SK-N-SH treated with all-trans-retinoic acid at 6 μM for 48 hours (cell line): ENCODE measurements at regions not wholly inside any gene's neighbourhood (a gene's known extent, or its start where the extent isn't known, plus 50 kb on each side); places are given as distances from the start of the nearest gene placed in this dataset.

Experiments
- ARNTL ChIP-seq: fragments of 450-650 bp; formaldehyde crosslinking; IDR thresholded peaks from 2 replicates; pipeline ENCODE4 v1.5.0; 2020; ENCODE audit warnings: low read depth, mild to moderate bottlenecking, moderate library complexity, borderline replicate concordance
- CSDC2 ChIP-seq: fragments of 250-450 bp; sonication (Bioruptor Pico); IDR thresholded peaks from 2 replicates; pipeline ENCODE4 v1.5.0; 2020; ENCODE audit warnings: mild to moderate bottlenecking, moderate library complexity
- PPARA ChIP-seq: fragments of 250-450 bp; sonication (Bioruptor Pico); IDR thresholded peaks from 2 replicates; pipeline ENCODE4 v1.5.0; 2020; ENCODE audit warnings: mild to moderate bottlenecking, borderline replicate concordance
- RARB ChIP-seq: fragments of 250-450 bp; sonication (Bioruptor Pico); IDR thresholded peaks from 2 replicates; pipeline ENCODE4 v1.8.0; 2021; ENCODE audit warnings: mild to moderate bottlenecking, moderate library complexity
- SNAI2 ChIP-seq: fragments of 250-450 bp; sonication (Bioruptor Pico); IDR thresholded peaks from 2 replicates; pipeline ENCODE4 v1.5.0; 2020; ENCODE audit warnings: mild to moderate bottlenecking, moderate library complexity
- TCF4 ChIP-seq: fragments of 250-450 bp; sonication (Bioruptor Pico); IDR thresholded peaks from 2 replicates; pipeline ENCODE4 v1.8.0; 2021; ENCODE audit warnings: mild to moderate bottlenecking, moderate library complexity, borderline replicate concordance
- TF ChIP-seq, protein P1 (sequence below): fragments of 250-450 bp; sonication (Bioruptor Pico); IDR thresholded peaks from 2 replicates; pipeline ENCODE4 v1.8.0; 2020; ENCODE audit warnings: mild to moderate bottlenecking, moderate library complexity, borderline replicate concordance
- TF ChIP-seq, protein P2 (sequence below): fragments of 250-450 bp; sonication (Bioruptor Pico); IDR thresholded peaks from 2 replicates; pipeline ENCODE4 v1.5.1; 2020; ENCODE audit warnings: low read depth, mild to moderate bottlenecking, moderate library complexity

- TF ChIP-seq ARNTL (CRISPR knock-in tag) (no peak), SNAI2 (CRISPR knock-in tag) (no peak), RARB (CRISPR knock-in tag) (no peak), TCF4 (CRISPR knock-in tag) (no peak), PPARA (CRISPR knock-in tag) (no peak), CSDC2 (CRISPR knock-in tag) (no peak)
- TF ChIP-seq, protein P1, sequence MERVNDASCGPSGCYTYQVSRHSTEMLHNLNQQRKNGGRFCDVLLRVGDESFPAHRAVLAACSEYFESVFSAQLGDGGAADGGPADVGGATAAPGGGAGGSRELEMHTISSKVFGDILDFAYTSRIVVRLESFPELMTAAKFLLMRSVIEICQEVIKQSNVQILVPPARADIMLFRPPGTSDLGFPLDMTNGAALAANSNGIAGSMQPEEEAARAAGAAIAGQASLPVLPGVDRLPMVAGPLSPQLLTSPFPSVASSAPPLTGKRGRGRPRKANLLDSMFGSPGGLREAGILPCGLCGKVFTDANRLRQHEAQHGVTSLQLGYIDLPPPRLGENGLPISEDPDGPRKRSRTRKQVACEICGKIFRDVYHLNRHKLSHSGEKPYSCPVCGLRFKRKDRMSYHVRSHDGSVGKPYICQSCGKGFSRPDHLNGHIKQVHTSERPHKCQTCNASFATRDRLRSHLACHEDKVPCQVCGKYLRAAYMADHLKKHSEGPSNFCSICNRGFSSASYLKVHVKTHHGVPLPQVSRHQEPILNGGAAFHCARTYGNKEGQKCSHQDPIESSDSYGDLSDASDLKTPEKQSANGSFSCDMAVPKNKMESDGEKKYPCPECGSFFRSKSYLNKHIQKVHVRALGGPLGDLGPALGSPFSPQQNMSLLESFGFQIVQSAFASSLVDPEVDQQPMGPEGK (CRISPR knock-in tag): no peak
- TF ChIP-seq, protein P2, sequence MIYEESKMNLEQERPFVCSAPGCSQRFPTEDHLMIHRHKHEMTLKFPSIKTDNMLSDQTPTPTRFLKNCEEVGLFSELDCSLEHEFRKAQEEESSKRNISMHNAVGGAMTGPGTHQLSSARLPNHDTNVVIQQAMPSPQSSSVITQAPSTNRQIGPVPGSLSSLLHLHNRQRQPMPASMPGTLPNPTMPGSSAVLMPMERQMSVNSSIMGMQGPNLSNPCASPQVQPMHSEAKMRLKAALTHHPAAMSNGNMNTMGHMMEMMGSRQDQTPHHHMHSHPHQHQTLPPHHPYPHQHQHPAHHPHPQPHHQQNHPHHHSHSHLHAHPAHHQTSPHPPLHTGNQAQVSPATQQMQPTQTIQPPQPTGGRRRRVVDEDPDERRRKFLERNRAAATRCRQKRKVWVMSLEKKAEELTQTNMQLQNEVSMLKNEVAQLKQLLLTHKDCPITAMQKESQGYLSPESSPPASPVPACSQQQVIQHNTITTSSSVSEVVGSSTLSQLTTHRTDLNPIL (CRISPR knock-in tag): no peak
Measured at GRCh38 chr3:135779024-135779423, 186.5 kb upstream of the PPP2R3A start.
